Thoracic aorta (tissue), 2 donors: ENCODE measurements at regions not wholly inside any gene's neighbourhood (a gene's known extent, or its start where the extent isn't known, plus 50 kb on each side); places are given as distances from the start of the nearest gene placed in this dataset.

Source experiments
- ATAC-seq: fragments of 150-250 bp; one replicate; pipeline ENCODE4 v1.8.0; 2017; ENCODE audit warnings: low read depth; ENCODE audit not compliant: insufficient number of reproducible peaks, low FRiP score
- DNase-seq: peaks from one replicate; pipeline ENCODE4 v3.0.0-alpha.2; 2020; ENCODE audit warnings: low spot score
- H3K27ac ChIP-seq, 2 donors: fragments of 200-600 bp; sonication (generic); 1 replicate in 1 of 2; 2 replicates in 1 of 2; pipeline ENCODE4 v1.5.1; 2016; ENCODE audit warnings: mild to moderate bottlenecking in 2 of 2, moderate library complexity in 2 of 2
- H3K27me3 ChIP-seq: fragments of 200-600 bp; sonication (generic); replicated peaks from 2 replicates; pipeline ENCODE4 v1.6.0; 2016; ENCODE audit warnings: mild to moderate bottlenecking; ENCODE audit not compliant: insufficient read depth
- H3K36me3 ChIP-seq: fragments of 200-600 bp; sonication (generic); one replicate; pipeline ENCODE4 v1.5.1; 2016
- H3K4me1 ChIP-seq, 2 donors: fragments of 200-600 bp; sonication (generic); 1 replicate in 1 of 2; 2 replicates in 1 of 2; pipeline versions ENCODE4 v1.5.1 to v1.6.0; 2016; ENCODE audit warnings: low read depth in 2 of 2, mild to moderate bottlenecking in 1 of 2; ENCODE audit not compliant: control insufficient read depth in 1 of 2
- H3K4me3 ChIP-seq: fragments of 200-600 bp; sonication (generic); 2 replicates; pipeline ENCODE4 v1.5.1; 2016; ENCODE audit warnings: mild to moderate bottlenecking
- H3K9me3 ChIP-seq: fragments of 200-600 bp; sonication (generic); 2 replicates; pipeline ENCODE4 v1.5.1; 2016
- CTCF ChIP-seq: fragments of 200-600 bp; sonication (generic); IDR thresholded peaks from one replicate; pipeline ENCODE4 v1.5.1; 2019; ENCODE audit warnings: antibody characterized with exemption

DNA sequence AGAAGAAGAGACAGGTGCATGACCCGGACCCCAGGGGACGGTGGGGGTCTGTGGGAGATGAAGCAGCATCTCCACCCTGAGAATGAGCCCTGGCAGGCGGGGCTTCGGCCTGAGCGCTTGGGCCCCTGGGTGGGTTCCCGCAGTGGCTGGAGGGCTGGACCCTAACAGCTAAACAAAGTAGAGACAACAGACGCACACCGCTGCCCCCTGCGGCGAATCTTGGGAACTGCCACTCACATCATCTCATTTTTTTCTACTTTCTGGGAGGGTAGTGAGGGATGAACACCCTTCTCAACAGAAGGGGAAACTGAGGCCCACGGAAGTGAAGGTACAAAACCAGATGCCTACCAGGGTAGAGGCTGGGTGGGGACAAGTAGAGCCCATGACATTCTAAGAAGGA is 104.7 kb downstream of the RFLNA start:
- H3K4me1 ChIP-seq, result peaks cover 31 to 79% of the 10 kb centered on the region in 2 donors
- no peaks in the 10 kb centered on the region for H3K9me3 ChIP-seq
- peak; percentile 75 for TF ChIP-seq CTCF
- no peak overlapping the region for H3K4me3 ChIP-seq
- DNase-seq (no peak), ATAC-seq (no peak)
- peak overlapping the region in 1 of 2 donors; percentile 39 for H3K27ac ChIP-seq
- H3K27me3 ChIP-seq, result no peaks in the 10 kb centered on the region
- peaks cover 28% of the 10 kb centered on the region for H3K36me3 ChIP-seq

GRCh38 chr12:124398578-124399227 is 103.8 kb downstream of the RFLNA start:
- no peaks in the 10 kb centered on the region for H3K9me3 ChIP-seq
- peak overlapping the region; percentile 29 to 39 for H3K27ac ChIP-seq
- ATAC-seq (peak; percentile 29), DNase-seq (peak; percentile 82)
- H3K4me1 ChIP-seq, result peaks cover 32 to 79% of the 10 kb centered on the region in 2 donors
- TF ChIP-seq CTCF, result no peak
- no peaks in the 10 kb centered on the region for H3K27me3 ChIP-seq
- no peak overlapping the region for H3K4me3 ChIP-seq
- H3K36me3 ChIP-seq, result peaks cover 28% of the 10 kb centered on the region

DNA sequence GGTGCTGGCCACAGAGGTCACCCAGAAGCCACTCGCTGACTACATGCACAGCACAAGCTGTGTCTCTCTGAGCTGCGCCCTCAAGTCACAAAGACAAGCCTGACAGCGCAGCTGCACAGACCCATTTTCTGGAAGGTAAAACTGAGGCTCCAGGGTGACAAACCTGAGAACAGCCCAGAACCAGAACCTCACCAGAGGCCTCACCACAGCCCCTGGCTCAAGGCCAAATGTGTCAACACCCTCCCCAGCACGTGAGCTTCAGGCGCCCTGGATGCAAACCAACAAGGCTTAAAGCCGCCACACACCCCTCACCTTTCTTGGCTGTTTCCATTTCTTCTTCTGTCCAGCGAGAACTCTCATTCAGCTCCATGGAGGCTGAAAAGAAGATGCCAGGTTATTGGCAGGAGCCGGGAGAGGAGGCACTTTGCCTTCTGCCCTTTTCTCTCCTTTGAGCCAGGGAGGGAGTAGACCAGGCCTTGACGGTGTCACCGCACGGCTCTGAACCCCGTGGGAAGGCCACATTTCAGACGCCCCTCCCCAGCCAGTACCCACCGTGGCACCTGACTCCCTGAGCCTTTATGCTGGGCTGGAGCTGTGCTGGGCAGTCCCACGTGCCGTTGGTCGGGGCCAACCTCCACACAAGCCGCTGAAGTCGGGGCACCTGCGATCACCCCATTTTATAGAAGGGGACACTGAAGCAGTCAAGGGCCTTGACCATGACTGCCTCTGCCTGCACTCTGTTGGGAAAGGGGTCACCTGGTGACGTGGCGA is 103.1 kb downstream of the RFLNA start:
- H3K27me3 ChIP-seq, result no peaks in the 10 kb centered on the region
- peaks cover 36 to 79% of the 10 kb centered on the region in 2 donors for H3K4me1 ChIP-seq
- TF ChIP-seq CTCF, result no peak
- H3K27ac ChIP-seq, result peak overlapping the region; percentile 11 to 39
- H3K36me3 ChIP-seq, result peaks cover 28% of the 10 kb centered on the region
- DNase-seq (no peak), ATAC-seq (no peak)
- no peak overlapping the region for H3K4me3 ChIP-seq
- no peaks in the 10 kb centered on the region for H3K9me3 ChIP-seq

GRCh38 chr12:124397399-124397679 is 102.4 kb downstream of the RFLNA start:
- TF ChIP-seq CTCF, result no peak
- H3K9me3 ChIP-seq, result no peaks in the 10 kb centered on the region
- peaks cover 43 to 79% of the 10 kb centered on the region in 2 donors for H3K4me1 ChIP-seq
- H3K27me3 ChIP-seq, result no peaks in the 10 kb centered on the region
- DNase-seq (no peak), ATAC-seq (no peak)
- H3K36me3 ChIP-seq, result peaks cover 28% of the 10 kb centered on the region
- no peak overlapping the region for H3K4me3 ChIP-seq
- peak overlapping the region in 1 of 2 donors; percentile 11 for H3K27ac ChIP-seq

DNA sequence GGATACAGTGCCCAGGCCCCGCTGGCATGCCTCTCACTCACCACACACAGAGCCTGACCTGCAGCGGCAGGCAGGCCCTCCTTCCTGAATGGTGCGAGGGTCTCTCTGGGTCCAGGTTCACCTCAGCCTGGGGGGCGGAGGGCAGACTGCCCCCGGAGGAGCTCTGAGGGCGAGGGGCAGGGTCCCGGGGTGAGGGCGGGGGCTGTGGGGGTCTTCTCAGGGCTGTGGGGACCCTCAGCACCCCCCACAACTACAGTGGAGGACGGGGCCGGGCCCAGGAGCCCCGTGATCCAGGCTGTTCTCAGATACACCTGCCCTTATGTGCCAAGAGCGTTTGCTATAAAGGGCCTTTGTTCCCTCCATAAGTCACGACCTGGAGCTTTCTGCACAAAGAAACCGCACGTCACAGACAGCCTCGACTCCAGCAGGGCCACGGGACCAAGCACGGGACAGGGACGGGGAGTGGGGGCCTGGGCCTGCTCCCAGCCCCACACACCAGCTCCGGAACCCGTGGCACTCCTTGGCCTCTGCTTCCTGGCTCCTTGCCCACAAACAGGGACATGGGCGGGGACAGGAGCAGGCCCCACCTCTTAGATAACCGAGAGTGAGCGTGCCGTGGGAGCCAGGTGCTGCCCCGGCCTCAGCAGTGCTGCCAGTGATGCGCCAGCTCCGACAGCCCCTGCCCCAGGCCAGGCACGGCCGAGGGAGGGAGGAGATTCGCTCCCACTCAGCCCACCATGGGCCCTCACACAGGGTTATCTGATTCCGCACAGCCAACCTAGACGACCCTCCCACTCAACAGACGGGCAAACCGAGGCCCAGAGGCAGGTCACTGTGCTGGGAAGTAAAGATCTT is 101.9 kb downstream of the RFLNA start:
- no peak for DNase-seq
- no peak overlapping the region for H3K27ac ChIP-seq

More for the DNA sequence above, 101.9 kb downstream of the RFLNA start:
- no peak for TF ChIP-seq CTCF
- ATAC-seq, result no peak
- H3K4me3 ChIP-seq, result no peak overlapping the region
- H3K4me1 ChIP-seq, result peaks cover 47 to 83% of the 10 kb centered on the region in 2 donors
- H3K27me3 ChIP-seq, result no peaks in the 10 kb centered on the region
- no peaks in the 10 kb centered on the region for H3K9me3 ChIP-seq
- H3K36me3 ChIP-seq, result peaks cover 25% of the 10 kb centered on the region
